Activated CD8-positive, alpha-beta memory T cell treated with anti-CD3 and anti-CD28 coated beads for 4 hours (primary cell): ENCODE measurements at regions not wholly inside any gene's neighbourhood (a gene's known extent, or its start where the extent isn't known, plus 50 kb on each side); places are given as distances from the start of the nearest gene placed in this dataset.
"Not testable (repeated sequence)": the region's sequence is repeated elsewhere in the genome, so short reads cannot be mapped to it uniquely, and the experiment has no call there.

ENCODE experiments used
- DNase-seq, 2 donors: peaks; one replicate each; pipeline ENCODE4 v3.0.0-alpha.2; 2020; ENCODE audit warnings: low read depth in 2 of 2

- DNase-seq = no peak
Observed at GRCh38 chr10:120048391-120048790, 155.9 kb downstream of the SEC23IP start.

- DNase-seq = no peak
Observed at GRCh38 chr10:120051671-120052070, 159.1 kb downstream of the SEC23IP start.

GRCh38 chr10:120052964-120053702, 160.6 kb downstream of the SEC23IP start:
- DNase-seq = no peak

DNA sequence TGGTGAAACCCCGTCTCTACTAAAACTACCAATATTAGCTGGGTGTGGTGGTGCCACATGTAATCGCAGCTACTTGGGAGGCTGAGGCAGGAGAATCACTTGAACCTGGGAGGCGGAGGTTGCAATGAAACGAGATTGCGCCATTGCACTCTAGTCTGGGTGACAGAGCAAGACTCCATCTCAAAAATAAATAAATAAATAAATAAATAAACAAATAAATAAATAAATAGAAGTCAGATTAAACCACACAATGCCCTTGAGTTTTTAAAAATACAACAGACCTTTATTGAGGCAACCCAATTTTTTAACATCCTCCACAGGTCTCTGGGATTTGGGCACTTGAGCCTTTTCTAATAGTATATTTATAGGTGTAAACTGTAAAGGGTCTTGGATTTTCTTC, 167.3 kb downstream of the SEC23IP start:
- DNase-seq = not testable (repeated sequence)

DNA sequence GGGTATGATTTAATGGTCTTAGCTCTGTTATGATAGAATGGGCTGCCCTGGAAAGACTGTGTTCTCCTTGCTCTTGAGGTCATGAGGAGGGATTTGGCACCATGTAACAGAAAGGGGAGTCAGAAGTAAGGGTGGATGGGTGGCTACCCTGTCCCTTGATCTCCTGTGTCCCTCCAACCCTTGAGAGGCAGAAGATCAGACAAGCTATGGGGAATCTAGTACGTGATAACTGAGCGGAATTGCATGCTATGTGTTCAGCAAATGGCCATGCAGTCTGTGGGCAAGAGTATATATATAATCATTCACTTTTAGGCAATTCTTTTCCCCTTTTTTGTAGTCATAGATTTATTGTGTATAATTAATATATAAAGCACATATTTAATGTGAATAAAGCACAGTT, 174.9 kb downstream of the SEC23IP start:
- DNase-seq = no peak

DNA sequence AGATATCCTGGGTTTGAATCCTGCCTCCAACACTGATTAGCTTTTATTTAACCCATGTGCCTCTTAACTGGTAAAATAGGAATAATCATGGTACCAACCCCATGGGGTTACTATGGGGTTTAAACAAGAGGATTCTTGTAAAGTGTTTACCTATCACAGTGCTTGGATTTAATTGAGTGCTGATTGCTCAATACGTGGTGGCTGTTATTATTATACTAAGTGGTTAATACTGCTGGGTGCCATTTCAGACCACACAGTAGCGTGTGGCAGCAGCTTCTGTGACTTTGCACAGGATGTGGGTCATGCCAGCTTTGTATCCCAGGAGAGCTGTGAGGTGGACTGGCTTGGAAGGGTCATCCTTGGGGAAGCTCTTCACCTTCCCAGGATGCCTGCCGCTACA, 177.2 kb downstream of the SEC23IP start:
- no peak for DNase-seq

- DNase-seq = no peak
Observed at GRCh38 chr10:120075349-120075748, 182.8 kb downstream of the SEC23IP start.

DNA sequence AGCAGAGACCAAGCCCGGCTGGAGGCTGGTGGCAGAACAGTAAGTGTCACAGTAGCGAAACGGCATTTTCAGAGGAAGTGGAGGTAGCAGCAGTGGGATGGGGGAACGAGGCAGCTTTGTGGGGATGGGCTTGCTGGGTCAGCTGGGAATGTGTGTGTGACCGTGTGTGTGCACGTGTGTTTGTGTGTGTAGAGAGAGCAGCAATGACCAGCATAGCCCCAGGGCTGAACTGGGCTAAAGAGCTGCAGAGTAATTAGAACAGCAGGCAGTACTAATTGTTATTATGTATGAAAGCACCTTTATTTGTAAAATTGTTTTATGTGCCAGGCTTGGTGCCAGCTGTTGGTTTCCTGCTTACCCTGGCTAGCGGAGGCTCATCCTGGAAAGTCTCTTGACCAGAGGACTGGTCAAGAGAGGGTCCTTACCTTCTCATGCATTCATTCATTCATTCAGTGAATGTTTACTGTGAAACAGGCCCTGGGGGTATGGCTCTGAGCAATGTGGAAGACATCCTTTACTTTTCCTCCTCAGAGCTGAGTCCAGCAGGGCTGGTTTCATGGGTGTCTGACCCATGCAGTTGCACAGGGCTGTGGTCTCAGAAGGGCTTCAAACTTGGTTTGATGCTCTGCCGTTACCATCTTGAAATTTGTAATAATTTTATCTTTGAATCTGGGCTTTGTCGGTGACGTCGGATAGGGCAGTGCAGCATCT, 184.6 kb downstream of the SEC23IP start:
- no peak for DNase-seq

GRCh38 chr10:120077707-120078492, 185.4 kb downstream of the SEC23IP start:
- no peak for DNase-seq

DNA sequence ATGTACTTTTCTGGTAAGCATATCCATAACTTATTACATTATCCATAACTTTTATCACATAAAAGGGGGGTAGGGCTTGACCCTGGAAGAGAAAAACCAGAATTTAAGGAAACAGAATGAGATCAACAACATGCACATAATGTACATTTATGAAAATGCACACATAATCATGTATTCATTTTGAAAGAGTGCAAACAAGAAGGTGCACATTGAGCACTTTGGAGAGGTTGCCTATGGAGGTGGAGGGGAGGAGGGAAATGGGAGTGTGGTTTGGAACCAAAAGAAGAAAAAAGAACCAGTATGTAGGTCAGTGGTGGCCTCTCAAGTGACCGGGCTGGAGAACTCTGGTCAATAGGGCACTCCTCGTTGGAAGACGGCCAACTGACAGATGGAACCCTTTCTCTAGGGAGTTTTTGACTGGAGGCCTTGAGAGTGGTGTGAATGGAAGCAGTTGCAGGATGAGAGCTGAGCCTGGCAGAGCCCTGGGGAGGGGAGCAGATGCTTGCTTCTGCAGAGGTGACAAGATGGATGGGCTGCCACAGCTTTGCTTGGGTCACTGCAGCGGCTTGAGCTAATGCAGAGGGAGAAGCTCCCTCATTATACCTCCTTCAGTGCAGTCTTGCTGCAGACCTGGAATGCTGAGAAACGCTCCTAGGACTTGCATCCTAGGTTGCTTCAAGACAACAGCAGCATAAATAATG, 192.7 kb downstream of the SEC23IP start:
- DNase-seq = no peak

- no peak for DNase-seq
Observed at GRCh38 chr10:120086066-120086465, 193.5 kb downstream of the SEC23IP start.

DNA sequence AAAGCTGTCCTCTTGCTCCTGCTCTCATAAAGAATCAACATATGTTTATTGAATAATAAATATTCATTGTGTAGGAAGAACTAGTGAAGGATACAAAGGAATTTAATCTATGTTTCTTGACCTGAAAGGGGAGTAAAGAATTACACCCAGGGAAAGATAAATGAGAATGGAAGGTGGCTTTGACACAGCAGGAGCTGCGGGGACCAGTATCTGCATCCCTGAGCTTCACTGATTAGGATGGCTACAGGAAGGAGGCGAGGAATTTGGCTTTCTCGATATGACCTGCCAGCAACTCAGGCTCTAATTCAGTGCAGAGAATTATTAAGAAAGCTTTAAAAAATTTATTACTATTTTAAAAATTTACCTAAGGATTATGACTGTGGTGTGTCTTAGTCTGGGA, 194.6 kb downstream of the SEC23IP start:
- no peak for DNase-seq

DNA sequence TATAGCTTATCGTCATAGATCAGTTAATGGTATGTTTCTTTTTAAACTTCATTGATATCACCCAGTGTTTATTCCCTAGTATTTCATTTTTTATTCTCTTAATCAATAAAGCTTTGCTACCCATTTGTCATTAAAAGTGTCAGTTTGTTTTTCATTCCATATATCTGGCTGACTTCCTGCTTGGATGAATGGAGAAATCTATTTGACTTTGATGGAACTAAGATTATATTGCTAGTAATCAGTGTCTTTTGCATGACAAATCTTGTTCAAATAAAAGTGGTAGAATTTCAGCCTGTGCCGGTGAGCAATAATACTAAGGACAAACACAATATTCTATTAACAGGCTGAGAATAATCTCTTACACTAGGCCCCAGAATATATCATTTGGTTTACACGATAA, 203.3 kb downstream of the SEC23IP start:
- DNase-seq = no peak

- no peak for DNase-seq
Observed at GRCh38 chr10:120097766-120098165, 205.2 kb downstream of the SEC23IP start.

GRCh38 chr10:120098232-120098930, 205.9 kb downstream of the SEC23IP start:
- DNase-seq = no peak

- no peak for DNase-seq
Observed at GRCh38 chr10:120103738-120104560, 211.4 kb downstream of the SEC23IP start.

GRCh38 chr10:120105001-120105400, 212.5 kb downstream of the SEC23IP start:
- DNase-seq = no peak

DNA sequence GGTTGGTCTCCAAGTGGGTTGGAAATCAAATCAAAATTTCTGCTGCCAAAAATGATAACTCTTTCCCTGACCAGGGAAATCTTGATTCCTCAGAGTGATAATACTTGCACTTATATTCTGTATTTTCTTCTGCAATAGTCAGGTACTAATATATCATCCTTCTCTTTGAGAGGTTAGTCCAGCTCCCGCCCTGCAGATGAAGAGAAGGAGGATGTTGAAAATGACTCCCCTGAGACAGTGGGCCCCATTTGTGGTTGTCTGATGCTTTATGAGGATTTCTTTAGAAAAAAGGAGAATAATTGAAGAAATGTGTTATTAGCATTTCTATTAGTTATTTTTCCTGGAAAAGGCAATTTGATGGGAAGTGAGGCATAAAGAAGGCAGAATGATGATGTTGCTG, 213.0 kb downstream of the SEC23IP start:
- DNase-seq = no peak

- no peak for DNase-seq
Observed at GRCh38 chr10:120108916-120109315, 216.4 kb downstream of the SEC23IP start.

DNA sequence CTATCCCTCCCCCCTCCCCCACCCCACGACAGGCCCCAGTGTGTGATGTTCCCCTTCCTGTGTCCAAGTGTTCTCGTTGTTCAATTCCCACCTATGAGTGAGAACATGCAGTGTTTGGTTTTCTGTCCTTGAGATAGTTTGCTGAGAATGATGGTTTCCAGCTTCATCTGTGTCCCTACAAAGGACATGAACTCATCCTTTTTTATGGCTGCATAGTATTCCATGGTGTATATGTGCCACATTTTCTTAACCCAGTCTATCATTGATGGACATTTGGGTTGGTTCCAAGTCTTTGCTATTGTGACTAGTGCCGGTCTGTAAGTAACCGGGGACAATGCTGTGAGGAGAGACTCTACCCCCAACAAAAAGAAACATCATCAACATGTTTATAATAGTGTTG, 217.2 kb downstream of the SEC23IP start:
- not testable (repeated sequence) for DNase-seq
